ENCODE measurements at regions not wholly inside any gene's neighbourhood (a gene's known extent, or its start where the extent isn't known, plus 50 kb on each side); places are given as distances from the start of the nearest gene placed in this dataset.

- Histone ChIP-seq H3K79me2 (ENCODE audit: insufficient read depth, low read length) (no peaks in the 10 kb centered on the region), H3K4me1 (ENCODE audit: insufficient read depth, low read length) (no peaks in the 10 kb centered on the region), H3K27me3 (ENCODE audit: insufficient read depth, low read length) (no peaks in the 10 kb centered on the region), H3K36me3 (ENCODE audit: insufficient read depth, low read length) (no peaks in the 10 kb centered on the region), H3K4me3 (ENCODE audit: insufficient read depth, low read depth, low read length) (no peak overlapping the region), H3K4me2 (ENCODE audit: low read length) (no peak overlapping the region), H4K20me1 (ENCODE audit: insufficient read depth, low read length) (no peaks in the 10 kb centered on the region), H2AFZ (ENCODE audit: low read depth, low read length) (no peak overlapping the region), H3K9me3 (ENCODE audit: insufficient read depth, low read depth, low read length) (no peaks in the 10 kb centered on the region), H3K9ac (ENCODE audit: low read length) (no peak overlapping the region), H3K27ac (ENCODE audit: low read depth, low read length) (no peak overlapping the region)
- H3K4me1 Mint-ChIP-seq (ENCODE audit: low read depth, unreplicated experiment) = no peaks in the 10 kb centered on the region
- DNase-seq (ENCODE audit: low read depth) (no peak), FAIRE-seq (no peak)
- H3K4me3 Mint-ChIP-seq (ENCODE audit: unreplicated experiment) = no peak overlapping the region
- H3K36me3 Mint-ChIP-seq (ENCODE audit: low read depth, unreplicated experiment) = no peaks in the 10 kb centered on the region
- H3K27ac Mint-ChIP-seq (ENCODE audit: unreplicated experiment) = peak overlapping the region; percentile 27
- H3K27me3 Mint-ChIP-seq (ENCODE audit: low read depth, unreplicated experiment) = peaks cover 58% of the 10 kb centered on the region
- H3K9me3 Mint-ChIP-seq (ENCODE audit: unreplicated experiment) = peaks cover 4% of the 10 kb centered on the region
- TF ChIP-seq CTCF (IDR thresholded peaks at IDR 0.05; ENCODE audit: insufficient read depth, low read depth, low read length) = no peak
- no peak for TF ChIP-seq EZH2 (IDR thresholded peaks at IDR 0.05; ENCODE audit: insufficient read depth, low read length)
These were observed 154.0 kb upstream of the TSHZ3 start for GRCh38 chr19:31503211-31503610.

GRCh38 chr19:31504221-31504620, 155.0 kb upstream of the TSHZ3 start:
- H3K4me3 ChIP-seq (ENCODE audit: insufficient read depth, low read depth, low read length) = no peak overlapping the region
- no peak overlapping the region for H3K9ac ChIP-seq (ENCODE audit: low read length)
- H2AFZ ChIP-seq (ENCODE audit: low read depth, low read length) = no peak overlapping the region
- Mint-ChIP-seq H3K27me3 (ENCODE audit: low read depth, unreplicated experiment) (peaks cover 60% of the 10 kb centered on the region), H3K9me3 (ENCODE audit: unreplicated experiment) (peaks cover 4% of the 10 kb centered on the region), H3K4me3 (ENCODE audit: unreplicated experiment) (no peak overlapping the region), H3K36me3 (ENCODE audit: low read depth, unreplicated experiment) (no peaks in the 10 kb centered on the region), H3K4me1 (ENCODE audit: low read depth, unreplicated experiment) (no peaks in the 10 kb centered on the region), H3K27ac (ENCODE audit: unreplicated experiment) (no peak overlapping the region)
- H3K27me3 ChIP-seq (ENCODE audit: insufficient read depth, low read length) = no peaks in the 10 kb centered on the region
- H3K79me2 ChIP-seq (ENCODE audit: insufficient read depth, low read length) = no peaks in the 10 kb centered on the region
- H3K9me3 ChIP-seq (ENCODE audit: insufficient read depth, low read depth, low read length) = no peaks in the 10 kb centered on the region
- no peaks in the 10 kb centered on the region for H3K4me1 ChIP-seq (ENCODE audit: insufficient read depth, low read length)
- no peak overlapping the region for H3K27ac ChIP-seq (ENCODE audit: low read depth, low read length)
- TF ChIP-seq EZH2 (IDR thresholded peaks at IDR 0.05; ENCODE audit: insufficient read depth, low read length) = no peak
- TF ChIP-seq CTCF (IDR thresholded peaks at IDR 0.05; ENCODE audit: insufficient read depth, low read depth, low read length) = no peak
- DNase-seq (ENCODE audit: low read depth) = no peak
- no peak for FAIRE-seq
- H4K20me1 ChIP-seq (ENCODE audit: insufficient read depth, low read length) = no peaks in the 10 kb centered on the region
- H3K4me2 ChIP-seq (ENCODE audit: low read length) = no peak overlapping the region
- no peaks in the 10 kb centered on the region for H3K36me3 ChIP-seq (ENCODE audit: insufficient read depth, low read length)

GRCh38 chr19:31505596-31505910, 156.3 kb upstream of the TSHZ3 start:
- Histone ChIP-seq H2AFZ (ENCODE audit: low read depth, low read length) (no peak overlapping the region), H3K36me3 (ENCODE audit: insufficient read depth, low read length) (no peaks in the 10 kb centered on the region), H3K4me1 (ENCODE audit: insufficient read depth, low read length) (no peaks in the 10 kb centered on the region), H3K27ac (ENCODE audit: low read depth, low read length) (no peak overlapping the region), H3K79me2 (ENCODE audit: insufficient read depth, low read length) (no peaks in the 10 kb centered on the region), H3K4me2 (ENCODE audit: low read length) (no peak overlapping the region), H3K9ac (ENCODE audit: low read length) (no peak overlapping the region), H3K4me3 (ENCODE audit: insufficient read depth, low read depth, low read length) (no peak overlapping the region), H3K9me3 (ENCODE audit: insufficient read depth, low read depth, low read length) (no peaks in the 10 kb centered on the region), H4K20me1 (ENCODE audit: insufficient read depth, low read length) (no peaks in the 10 kb centered on the region), H3K27me3 (ENCODE audit: insufficient read depth, low read length) (no peaks in the 10 kb centered on the region)
- FAIRE-seq (no peak), DNase-seq (ENCODE audit: low read depth) (no peak)
- H3K4me1 Mint-ChIP-seq (ENCODE audit: low read depth, unreplicated experiment) = no peaks in the 10 kb centered on the region
- TF ChIP-seq CTCF (IDR thresholded peaks at IDR 0.05; ENCODE audit: insufficient read depth, low read depth, low read length) (no peak), EZH2 (IDR thresholded peaks at IDR 0.05; ENCODE audit: insufficient read depth, low read length) (no peak)
- no peak overlapping the region for H3K4me3 Mint-ChIP-seq (ENCODE audit: unreplicated experiment)
- peaks cover 60% of the 10 kb centered on the region for H3K27me3 Mint-ChIP-seq (ENCODE audit: low read depth, unreplicated experiment)
- H3K9me3 Mint-ChIP-seq (ENCODE audit: unreplicated experiment) = peaks cover 4% of the 10 kb centered on the region
- H3K36me3 Mint-ChIP-seq (ENCODE audit: low read depth, unreplicated experiment) = no peaks in the 10 kb centered on the region
- H3K27ac Mint-ChIP-seq (ENCODE audit: unreplicated experiment) = no peak overlapping the region

Measured in astrocyte (in vitro differentiated cells and primary cell).